OCI-LY1 (cell line): ENCODE measurements at regions not wholly inside any gene's neighbourhood (a gene's known extent, or its start where the extent isn't known, plus 50 kb on each side); places are given as distances from the start of the nearest gene placed in this dataset.

Source experiments
- CTCF ChIP-seq: fragments of 200-600 bp; sonication (generic), shearing (Covaris generic); IDR thresholded peaks from 2 replicates; pipeline ENCODE4 v1.5.1; 2017; ENCODE audit warnings: mild to moderate bottlenecking, antibody characterized with exemption, low read length, moderate library complexity, mixed read lengths
- EZH2 ChIP-seq: fragments of 200-600 bp; sonication (generic), shearing (Covaris generic); IDR thresholded peaks from 2 replicates; pipeline ENCODE4 v1.8.0; 2017; ENCODE audit warnings: borderline replicate concordance, mixed run types, mild to moderate bottlenecking, antibody characterized with exemption, low read length, moderate library complexity, mixed read lengths

DNA sequence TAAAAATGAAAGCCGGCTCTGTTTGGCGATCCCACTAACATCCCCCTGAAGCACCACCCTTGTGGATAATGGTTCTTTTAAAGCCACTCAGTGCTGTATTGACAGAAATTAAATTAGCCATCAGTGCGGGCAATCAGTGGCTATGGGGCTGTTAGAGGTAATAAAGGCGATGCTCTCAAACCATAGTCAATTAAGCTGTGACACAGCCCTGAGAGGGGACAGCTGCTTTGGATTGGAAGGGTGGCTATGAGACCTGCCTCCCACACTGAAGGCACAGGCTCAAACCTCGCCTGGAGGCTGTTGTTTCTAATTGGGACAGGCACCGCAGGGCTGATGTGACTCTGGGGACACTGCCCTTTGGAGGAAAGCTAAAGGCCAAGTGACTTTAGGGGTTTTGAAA, 562.2 kb downstream of the VRK1 start:
- TF ChIP-seq CTCF (no peak), EZH2 (no peak)
